NCI-H69 (cell line): ENCODE measurements at regions not wholly inside any gene's neighbourhood (a gene's known extent, or its start where the extent isn't known, plus 50 kb on each side); places are given as distances from the start of the nearest gene placed in this dataset.
A peak's percentile ranks its signal among the peaks of the same experiment; 100 is the strongest.

ENCODE experiments used
- DNase-seq: peaks from one replicate; lab custom pipeline; 2025; lab: John Stamatoyannopoulos, UW

- DNase-seq, result no peak
Observed at GRCh38 chr13:111952032-111952431, 114.9 kb upstream of the SOX1 start.

- DNase-seq, result no peak
Observed at GRCh38 chr13:111952814-111953213, 114.1 kb upstream of the SOX1 start.

- no peak for DNase-seq
Observed at GRCh38 chr13:111953546-111954178, 113.3 kb upstream of the SOX1 start.

DNA sequence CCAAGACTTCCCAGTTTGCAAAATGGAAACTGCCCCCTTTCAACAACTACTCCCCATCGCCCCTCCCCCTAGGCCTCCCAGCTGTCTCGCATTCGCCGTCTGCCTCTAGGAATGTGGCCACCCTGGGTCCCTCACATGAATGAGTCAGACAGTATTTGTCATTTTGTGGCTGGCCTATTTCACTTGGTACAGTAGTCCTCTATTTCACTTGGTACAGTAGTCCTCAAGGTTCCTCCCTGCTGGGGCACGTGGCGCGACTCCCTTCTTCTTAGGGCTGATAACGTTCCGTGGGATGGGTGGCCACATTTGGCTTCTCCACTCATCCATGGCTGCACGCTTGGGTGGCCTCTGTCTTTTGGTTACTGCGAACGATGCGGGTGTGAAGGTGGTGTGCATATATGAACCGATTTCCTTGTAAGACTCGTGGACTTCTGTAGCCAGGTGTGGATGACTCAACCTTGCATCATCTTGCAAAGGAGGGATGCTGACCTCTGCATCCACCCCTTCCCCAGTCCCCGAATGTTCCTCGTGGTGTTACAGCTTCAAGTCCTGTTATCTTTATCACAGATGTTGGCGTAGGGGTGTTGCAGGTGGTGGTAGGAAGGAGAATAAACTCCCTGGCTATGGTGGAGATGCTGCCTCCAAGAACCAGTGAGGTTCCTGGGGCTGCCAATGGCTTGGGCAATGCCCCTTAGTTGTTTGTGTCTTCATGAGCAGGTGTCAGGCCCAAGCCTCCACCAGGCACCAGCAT, 112.1 kb upstream of the SOX1 start:
- DNase-seq, result no peak

DNA sequence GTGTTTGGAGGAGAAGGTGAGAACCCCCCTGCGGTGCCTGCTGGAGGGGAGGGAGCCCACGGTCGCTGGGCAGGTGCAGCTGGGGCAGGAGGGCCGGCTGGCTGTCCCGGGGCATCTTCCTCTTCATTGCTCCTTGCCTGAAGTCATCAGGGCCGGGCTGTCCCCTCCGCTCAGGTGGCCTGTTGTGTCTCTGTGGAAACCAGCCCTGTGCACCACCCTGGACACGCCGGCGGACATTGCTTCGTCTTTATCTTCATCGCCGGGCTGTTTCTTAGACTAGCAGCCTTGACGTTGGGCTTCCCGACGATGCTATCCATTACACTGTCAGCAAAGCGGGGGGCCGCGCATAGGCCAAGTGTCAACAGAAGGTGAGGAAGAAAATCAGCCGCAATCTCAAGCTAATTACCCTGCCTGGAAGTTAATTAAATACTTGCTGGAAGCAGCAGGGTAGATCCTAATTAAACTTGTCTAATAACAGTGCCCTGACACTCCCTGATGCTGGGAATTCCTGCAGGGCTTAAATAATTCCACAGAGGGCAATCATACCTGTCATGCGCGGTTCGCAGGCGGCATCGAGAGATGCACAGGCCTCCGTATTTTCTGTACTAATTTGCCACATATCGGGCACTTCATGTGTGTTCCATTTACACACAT, 111.4 kb upstream of the SOX1 start:
- peak; percentile 97 for DNase-seq

GRCh38 chr13:111956261-111957151, 110.4 kb upstream of the SOX1 start:
- peak; percentile 55 for DNase-seq

DNA sequence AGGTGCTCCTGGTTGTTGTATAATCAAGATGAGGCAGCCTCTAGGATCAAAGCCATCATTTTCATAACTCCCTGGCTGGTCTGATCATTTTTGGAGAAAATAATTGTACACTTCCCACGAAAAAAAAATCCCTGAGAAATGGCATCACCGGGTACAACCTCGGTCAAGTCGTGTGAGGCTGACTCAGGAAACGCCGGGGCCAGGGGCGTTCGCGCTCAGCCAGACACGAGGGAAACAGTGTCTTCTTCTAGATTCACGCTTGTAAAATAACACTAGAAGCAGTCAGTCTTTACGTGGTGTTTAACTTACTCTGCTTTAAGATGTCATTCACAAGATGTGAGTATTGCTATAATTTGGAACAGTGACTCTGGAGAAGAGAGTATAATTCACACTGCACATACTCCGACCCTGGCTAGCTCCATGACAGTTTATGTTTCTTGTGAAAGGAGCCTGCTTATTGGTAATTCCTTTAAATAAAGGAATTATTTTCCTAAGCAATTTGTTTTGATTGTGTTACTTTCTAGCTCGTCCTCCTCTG, 109.0 kb upstream of the SOX1 start:
- DNase-seq, result no peak

DNA sequence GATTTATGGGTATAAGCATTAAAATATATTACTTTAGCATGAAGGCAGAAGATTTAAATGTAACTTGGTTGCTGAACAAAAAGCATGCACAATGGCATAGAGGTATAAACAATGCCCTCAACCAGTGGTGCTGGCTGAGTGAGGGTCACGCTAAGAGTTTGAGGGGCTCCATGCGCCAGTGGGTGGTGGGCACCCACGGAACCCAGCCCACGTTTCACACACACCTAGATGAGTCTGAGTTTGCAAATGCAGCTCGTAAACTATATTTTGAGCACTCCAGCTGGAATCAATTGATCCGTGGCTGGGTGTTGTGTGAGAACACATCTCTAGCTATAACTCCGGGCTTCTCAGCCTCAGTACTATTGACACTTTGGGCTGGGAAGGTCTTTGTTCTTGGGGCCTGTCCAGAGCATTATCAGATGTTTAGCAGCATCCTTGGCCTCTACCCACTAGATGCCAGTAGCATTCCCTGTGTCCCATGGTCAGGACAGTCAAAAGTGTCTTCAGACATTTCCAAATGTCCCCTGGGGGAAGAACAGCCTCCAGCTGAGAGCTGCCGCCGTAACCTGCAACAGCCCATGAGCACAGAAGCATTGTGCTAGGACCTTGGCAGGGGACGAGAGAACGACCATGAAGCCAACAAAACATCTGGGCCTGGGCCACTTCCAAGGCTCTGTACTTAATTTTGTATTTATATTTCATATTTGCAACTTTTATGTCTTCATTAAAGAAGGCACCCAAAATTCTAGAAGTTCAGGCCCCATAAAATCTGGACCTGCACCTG, 108.1 kb upstream of the SOX1 start:
- no peak for DNase-seq

DNA sequence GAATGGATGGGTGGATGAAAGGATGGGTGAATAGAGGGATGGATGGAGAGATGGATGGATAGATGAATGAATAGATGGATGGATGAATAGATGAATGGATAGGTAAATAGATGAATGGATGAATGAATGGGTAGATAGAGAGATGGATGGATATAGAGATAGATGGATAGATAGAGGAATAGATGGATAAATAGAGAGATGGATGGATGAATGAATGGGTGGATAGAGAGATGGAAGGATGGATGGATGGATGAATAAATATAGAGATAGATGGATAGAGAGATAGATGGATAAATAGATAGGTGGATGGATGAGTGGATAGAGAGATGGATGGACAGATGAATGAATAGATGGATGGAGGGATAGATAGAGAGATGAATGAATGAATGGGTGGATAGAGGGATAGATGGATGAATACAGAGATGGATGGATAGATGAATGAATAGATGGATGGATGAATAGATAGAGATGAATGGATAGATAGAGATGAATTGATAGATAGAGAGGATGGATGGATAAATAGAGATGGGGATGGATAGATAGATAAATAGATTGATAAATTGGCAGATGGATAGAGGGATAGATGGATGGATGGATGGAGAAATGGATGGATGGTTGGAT, 106.7 kb upstream of the SOX1 start:
- DNase-seq, result no peak

DNA sequence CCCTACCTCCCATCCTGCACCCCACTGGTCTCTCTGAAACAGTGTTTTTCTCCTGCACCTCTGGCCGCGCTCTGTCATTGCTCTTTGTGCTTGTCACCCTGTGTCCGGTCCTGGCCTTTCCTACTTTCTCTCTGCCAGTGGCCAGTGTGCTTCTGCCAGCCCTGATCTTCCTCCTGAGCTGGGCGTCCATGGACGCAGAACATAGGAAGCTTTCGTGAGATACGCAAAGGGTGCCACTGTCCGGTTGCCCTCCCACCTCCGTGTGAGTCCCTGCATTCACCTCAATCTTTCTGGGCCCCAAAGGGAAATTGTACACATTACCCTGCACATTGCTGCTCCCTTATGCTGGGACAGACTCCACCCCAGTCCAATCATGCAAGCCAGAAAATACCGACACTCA, 105.7 kb upstream of the SOX1 start:
- no peak for DNase-seq

DNA sequence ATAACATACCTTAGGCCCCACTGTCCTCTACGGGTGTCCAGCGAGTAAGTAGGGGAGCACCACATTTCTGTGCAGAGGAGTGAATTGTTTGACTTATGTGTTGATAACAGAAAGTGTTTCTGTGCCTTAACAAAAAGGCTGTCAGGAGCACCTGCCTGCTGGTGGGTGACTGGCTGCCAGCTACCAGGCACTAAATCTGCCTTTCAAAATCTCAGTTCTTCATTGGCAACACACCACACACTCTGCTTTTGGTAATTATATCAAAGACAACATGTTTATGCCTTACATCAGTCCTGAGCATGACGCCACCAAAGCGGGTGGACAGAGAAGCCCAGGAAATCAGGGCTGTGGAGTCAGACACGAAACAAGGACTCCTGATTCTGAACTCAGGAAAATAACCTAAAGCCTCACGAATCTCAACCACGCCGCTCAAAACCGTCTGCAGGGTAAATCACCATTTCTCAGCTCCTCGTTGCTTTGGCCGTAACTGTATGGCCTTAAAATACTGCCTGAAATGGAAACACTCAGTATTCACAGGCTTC, 105.2 kb upstream of the SOX1 start:
- no peak for DNase-seq

DNA sequence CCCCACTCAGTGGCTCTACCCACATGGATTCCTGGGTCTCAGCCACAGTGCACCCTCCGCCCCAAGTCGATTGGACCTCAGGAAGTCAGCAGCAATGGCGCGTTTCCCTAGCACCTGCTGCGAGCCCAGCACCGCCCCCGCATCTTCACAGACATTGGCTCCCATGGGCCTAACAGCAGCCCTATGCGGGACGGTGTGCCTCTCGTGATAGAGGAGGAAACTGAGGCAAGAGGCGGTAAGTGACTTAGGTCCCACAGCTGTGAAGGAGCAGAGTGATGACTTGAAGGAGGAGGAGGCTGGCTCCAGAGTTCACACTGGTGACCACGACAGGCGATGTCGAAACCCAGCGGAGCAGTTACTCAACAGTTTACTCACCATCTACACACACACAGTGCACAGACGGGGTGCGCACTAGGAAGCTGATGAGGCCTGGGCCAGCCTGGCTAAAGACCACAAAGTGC, 104.5 kb upstream of the SOX1 start:
- DNase-seq, result no peak

DNA sequence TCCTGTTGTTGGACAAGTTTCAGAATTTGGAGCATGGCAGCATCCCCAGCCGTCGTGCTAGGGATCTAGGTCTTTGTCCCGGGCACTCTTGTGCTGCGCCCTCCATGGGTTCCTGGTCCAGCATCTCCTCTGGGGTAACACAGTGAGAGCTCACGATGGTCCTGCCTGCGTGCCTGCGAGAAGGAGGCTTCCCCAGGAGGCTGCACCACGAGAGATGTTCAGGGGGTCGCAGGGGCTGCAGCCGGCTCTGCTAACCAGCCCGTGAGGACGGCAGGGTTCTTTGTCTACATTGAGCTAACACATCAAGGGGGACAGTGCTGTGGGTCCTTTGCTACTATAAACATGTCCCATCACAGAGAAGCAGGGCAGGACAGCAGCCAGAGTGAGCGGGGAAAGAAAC, 103.9 kb upstream of the SOX1 start:
- DNase-seq, result no peak

- no peak for DNase-seq
Observed at GRCh38 chr13:111964411-111965035, 102.4 kb upstream of the SOX1 start.

DNA sequence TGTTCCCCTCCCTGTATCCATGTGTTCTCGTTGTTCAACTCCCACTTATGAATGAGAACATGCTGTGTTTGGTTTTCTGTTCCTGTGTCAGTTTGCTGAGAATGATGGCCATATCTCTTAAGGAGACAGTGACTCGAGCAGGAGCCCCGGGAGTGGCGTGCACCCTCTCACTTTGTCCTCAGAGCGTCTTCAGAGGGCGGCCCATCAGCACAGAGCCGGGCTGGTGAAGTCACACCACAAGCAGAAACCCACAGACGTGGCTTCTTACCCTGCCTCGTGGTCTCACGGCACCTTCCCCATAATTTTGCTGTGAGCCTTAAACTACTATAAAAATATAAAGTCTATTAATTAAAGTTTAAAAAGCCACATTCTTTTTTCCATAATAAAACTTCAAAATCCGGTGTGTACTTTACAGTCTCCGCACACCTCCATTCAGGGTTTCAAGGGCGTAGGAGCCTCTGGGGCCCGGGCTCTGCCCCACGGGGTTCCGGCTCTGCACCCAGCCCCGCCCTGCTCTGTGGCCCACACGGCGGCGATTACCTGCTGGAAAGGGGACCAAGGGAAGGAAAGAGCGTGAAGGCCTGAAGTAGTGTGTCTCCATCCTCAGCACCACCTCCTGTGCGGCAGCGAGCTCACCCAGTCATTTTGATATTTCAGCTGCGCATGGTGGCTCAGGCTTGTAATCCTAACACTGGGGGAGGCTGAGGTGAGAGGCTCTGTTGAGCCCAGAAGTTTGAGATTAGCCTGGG, 101.3 kb upstream of the SOX1 start:
- no peak for DNase-seq

DNA sequence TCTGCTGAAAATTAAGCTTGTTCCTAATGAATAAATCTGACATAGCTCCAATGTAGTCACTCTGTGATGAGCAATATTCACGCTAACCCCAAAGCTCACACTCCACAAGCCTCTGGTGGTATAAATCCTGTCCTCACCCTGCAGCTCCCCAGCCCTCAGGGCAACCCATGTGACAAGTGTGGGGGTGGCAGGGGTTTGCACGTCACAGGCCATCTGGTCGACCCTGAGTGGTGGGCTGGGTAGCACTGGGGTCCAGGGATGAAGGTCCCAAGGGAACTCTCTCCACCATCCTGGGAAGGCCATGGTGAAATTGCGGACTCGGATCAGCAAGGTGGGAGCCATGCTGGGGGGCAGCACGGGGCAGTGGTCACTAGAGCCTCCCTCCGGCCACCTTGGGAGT, 100.0 kb upstream of the SOX1 start:
- no peak for DNase-seq

DNA sequence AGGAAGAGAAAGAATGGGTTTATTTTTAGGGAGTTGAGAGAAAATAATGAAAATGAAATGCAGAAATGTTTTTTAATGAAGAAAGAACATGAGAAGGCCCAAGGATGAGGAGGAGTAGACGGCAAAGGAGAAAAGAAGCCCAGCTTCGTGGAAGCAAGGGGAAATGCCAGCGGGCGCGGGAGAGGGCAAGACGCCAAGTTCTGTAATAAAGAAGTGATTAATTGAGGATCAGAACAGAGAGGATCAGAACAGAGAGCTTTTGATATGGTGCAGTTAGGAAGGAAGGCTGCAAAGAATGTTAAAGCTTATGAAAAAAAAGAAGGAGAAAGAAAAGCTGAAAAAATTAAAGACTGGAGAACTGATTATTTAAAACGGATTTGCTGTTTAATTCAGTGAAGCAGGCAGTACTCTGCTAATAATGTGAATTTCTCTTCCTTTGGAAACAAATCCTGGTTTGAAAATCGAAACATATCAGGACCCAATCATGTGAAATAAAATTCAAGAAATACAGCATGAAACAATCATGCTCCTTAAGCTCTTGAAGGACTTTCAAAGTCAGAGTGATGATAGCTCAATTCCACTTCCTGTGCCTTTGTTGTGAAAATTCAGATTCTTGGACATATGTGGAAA, 99.3 kb upstream of the SOX1 start:
- DNase-seq, result no peak

DNA sequence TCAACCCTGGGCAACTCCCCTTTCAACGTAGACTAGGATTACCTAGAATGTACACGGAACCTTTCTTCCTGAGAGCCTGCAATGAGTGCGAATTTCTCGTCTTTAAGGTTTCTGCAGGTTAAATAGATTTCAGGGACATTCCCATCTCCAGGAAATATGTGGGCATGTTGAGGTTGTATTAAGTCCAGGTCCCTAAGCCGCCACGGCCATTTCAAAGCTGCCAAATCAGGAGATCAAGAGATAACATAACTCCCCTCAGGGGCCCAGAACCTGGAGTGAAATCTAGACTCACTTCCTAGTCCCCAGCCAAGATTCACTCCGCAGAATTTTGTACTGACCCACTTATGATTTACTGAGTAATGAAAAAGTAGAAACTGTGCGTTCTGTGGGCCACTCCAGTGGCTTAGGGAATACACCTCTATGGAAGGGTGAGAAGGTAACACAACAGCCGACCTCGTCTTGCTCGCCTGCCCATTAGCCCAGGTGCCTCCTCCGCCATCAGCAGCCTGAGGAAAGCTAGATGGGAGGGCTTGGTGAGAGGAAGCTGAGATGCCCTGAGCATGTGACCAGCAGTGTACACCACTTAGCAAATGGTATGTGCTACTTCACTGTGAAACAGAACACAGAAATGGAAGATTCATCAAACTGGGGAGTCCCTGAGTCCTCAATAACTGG, 98.5 kb upstream of the SOX1 start:
- no peak for DNase-seq
